ENCODE measurements at regions not wholly inside any gene's neighbourhood (a gene's known extent, or its start where the extent isn't known, plus 50 kb on each side); places are given as distances from the start of the nearest gene placed in this dataset.

DNA sequence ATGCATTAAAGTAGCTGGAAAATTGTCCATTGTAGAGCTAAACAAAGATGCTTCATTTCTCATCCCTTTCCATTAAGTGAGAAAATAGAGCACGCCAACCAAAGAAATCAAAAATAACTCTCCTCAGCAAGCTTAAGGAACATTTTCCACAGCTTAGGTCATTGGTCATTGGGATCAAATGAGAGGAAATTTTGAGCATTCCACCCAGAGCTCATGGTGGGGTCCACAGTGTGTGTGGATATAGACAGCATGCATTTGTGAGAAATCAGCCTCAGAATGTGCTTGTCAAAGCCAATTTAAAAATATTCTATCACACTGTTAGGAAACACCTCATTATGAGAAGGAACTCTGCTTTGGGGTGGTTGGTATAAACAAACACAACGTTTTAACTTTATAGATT lies 97.2 kb downstream of the HDGFL1 start:
- TF ChIP-seq, protein P1, sequence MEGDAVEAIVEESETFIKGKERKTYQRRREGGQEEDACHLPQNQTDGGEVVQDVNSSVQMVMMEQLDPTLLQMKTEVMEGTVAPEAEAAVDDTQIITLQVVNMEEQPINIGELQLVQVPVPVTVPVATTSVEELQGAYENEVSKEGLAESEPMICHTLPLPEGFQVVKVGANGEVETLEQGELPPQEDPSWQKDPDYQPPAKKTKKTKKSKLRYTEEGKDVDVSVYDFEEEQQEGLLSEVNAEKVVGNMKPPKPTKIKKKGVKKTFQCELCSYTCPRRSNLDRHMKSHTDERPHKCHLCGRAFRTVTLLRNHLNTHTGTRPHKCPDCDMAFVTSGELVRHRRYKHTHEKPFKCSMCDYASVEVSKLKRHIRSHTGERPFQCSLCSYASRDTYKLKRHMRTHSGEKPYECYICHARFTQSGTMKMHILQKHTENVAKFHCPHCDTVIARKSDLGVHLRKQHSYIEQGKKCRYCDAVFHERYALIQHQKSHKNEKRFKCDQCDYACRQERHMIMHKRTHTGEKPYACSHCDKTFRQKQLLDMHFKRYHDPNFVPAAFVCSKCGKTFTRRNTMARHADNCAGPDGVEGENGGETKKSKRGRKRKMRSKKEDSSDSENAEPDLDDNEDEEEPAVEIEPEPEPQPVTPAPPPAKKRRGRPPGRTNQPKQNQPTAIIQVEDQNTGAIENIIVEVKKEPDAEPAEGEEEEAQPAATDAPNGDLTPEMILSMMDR (conservative IDR thresholded peaks at IDR 0.05) = no peak
- TF ChIP-seq ZFX (IDR thresholded peaks at IDR 0.05) = no peak
